ENCODE measurements at regions not wholly inside any gene's neighbourhood (a gene's known extent, or its start where the extent isn't known, plus 50 kb on each side); places are given as distances from the start of the nearest gene placed in this dataset.
A peak's percentile ranks its signal among the peaks of the same experiment; 100 is the strongest.

- Mint-ChIP-seq H3K36me3 (ENCODE audit: low read depth) (no peaks in the 10 kb centered on the region), H3K27ac (no peak overlapping the region), H3K4me1 (no peaks in the 10 kb centered on the region), H3K9me3 (peaks cover 3% of the 10 kb centered on the region), H3K4me3 (no peak overlapping the region), H3K27me3 (peaks cover 10% of the 10 kb centered on the region)
- no peak for ATAC-seq (replicated peaks)
Observed at GRCh38 chr5:75002271-75002670, 50.1 kb downstream of the GCNT4 start.

- H3K36me3 Mint-ChIP-seq (ENCODE audit: low read depth), result no peaks in the 10 kb centered on the region
- no peak overlapping the region for H3K4me3 Mint-ChIP-seq
- no peaks in the 10 kb centered on the region for H3K4me1 Mint-ChIP-seq
- peaks cover 3% of the 10 kb centered on the region for H3K9me3 Mint-ChIP-seq
- ATAC-seq (replicated peaks), result no peak
- peaks cover 13% of the 10 kb centered on the region for H3K27me3 Mint-ChIP-seq
- H3K27ac Mint-ChIP-seq, result no peak overlapping the region
Observed at GRCh38 chr5:74995926-74996325, 56.4 kb downstream of the GCNT4 start.

GRCh38 chr5:74994826-74995225, 57.5 kb downstream of the GCNT4 start:
- no peak overlapping the region for H3K27ac Mint-ChIP-seq
- no peak for ATAC-seq (replicated peaks)

GRCh38 chr5:74993743-74994142, 58.6 kb downstream of the GCNT4 start:
- H3K4me3 Mint-ChIP-seq, result no peak overlapping the region
- no peaks in the 10 kb centered on the region for H3K36me3 Mint-ChIP-seq (ENCODE audit: low read depth)
- H3K4me1 Mint-ChIP-seq, result no peaks in the 10 kb centered on the region
- ATAC-seq (replicated peaks), result no peak
- peaks cover 3% of the 10 kb centered on the region for H3K9me3 Mint-ChIP-seq
- H3K27me3 Mint-ChIP-seq, result peaks cover 10% of the 10 kb centered on the region
- H3K27ac Mint-ChIP-seq, result no peak overlapping the region

More at GRCh38 chr5:74994826-74995225, 57.5 kb downstream of the GCNT4 start:
- Mint-ChIP-seq H3K27me3 (peaks cover 15% of the 10 kb centered on the region), H3K4me3 (no peak overlapping the region), H3K9me3 (peaks cover 3% of the 10 kb centered on the region), H3K36me3 (ENCODE audit: low read depth) (no peaks in the 10 kb centered on the region), H3K4me1 (no peaks in the 10 kb centered on the region)

GRCh38 chr5:74992791-74993190, 59.6 kb downstream of the GCNT4 start:
- H3K36me3 Mint-ChIP-seq (ENCODE audit: low read depth), result no peaks in the 10 kb centered on the region
- peaks cover 10% of the 10 kb centered on the region for H3K27me3 Mint-ChIP-seq
- H3K4me1 Mint-ChIP-seq, result no peaks in the 10 kb centered on the region
- peaks cover 4% of the 10 kb centered on the region for H3K9me3 Mint-ChIP-seq
- ATAC-seq (replicated peaks), result no peak
- no peak overlapping the region for H3K27ac Mint-ChIP-seq
- no peak overlapping the region for H3K4me3 Mint-ChIP-seq

DNA sequence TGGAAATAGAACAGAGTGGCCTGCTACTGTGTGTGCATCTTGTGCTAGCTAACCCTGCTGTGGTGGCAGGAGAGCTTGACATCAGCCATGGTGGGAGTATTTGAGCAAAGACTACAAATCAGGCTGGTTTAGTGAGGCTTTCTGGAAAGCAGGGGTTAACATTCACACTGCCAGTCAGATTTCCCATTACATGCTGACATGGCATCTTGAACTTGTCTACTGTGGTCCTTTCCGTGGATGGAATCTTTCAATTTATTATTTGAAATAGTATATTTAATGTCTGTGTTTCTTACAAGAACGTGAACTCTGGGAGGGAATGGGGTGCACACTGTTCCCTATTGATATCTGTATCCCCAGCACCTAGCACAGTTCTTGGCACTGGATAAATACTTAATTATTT, 60.8 kb downstream of the GCNT4 start:
- Mint-ChIP-seq H3K36me3 (ENCODE audit: low read depth) (no peaks in the 10 kb centered on the region), H3K4me3 (no peak overlapping the region), H3K4me1 (no peaks in the 10 kb centered on the region), H3K27me3 (peaks cover 7% of the 10 kb centered on the region), H3K9me3 (peaks cover 4% of the 10 kb centered on the region), H3K27ac (no peak overlapping the region)
- no peak for ATAC-seq (replicated peaks)

DNA sequence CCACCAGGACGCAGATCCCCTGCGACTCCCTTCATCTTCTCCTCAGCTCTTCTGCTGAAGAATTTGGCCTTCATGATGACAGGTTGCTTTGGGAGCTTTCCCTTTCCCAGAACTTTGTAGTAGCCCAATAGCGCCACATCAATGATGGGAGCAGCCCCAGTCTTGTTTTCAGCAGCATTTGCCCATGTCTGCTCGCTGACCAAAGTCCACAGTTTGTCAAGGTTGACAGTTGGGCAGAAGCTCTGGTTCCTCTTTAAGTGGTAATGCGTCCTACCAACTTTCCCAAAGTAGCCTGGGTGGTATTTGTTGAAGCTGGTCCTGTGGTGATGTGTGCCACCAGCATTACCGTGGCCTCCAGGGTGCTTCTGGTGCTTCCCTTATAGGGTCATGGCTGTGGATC, 62.2 kb downstream of the GCNT4 start:
- Mint-ChIP-seq H3K4me1 (no peaks in the 10 kb centered on the region), H3K9me3 (peaks cover 4% of the 10 kb centered on the region), H3K27me3 (peaks cover 7% of the 10 kb centered on the region), H3K36me3 (ENCODE audit: low read depth) (no peaks in the 10 kb centered on the region), H3K4me3 (no peak overlapping the region), H3K27ac (no peak overlapping the region)
- ATAC-seq (replicated peaks), result no peak

DNA sequence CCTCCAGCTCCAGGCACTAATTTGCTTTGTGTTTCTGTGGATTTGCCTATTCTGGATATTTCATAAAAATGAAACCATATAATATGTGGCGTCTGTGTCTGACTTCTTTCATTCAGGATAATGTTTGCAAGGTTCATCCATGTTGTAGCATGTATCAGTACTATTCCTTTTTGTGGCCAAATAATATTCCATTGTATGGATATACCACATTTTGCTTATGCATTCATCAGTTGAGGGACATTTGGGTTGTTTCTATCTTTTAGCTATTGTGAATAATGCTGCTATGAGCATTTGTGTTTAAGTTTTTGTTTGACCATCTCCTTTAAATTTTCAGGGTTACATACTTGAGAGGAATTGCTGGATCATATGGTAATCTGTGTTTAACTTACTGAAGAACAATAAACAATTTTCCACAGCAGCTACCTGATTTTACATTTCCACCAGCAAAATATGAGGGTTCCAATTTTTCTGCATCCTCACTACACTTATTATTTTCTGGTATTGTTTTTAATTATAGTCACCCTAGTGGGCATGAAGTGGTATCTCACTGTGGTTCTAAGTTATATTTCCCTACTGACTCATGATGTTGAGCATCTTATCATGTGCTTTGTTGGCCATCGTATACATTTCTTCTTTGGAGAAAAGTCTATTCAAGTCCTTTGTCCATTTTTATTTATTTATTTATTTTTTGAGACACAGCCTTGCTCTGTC, 63.9 kb downstream of the GCNT4 start:
- H3K4me3 Mint-ChIP-seq, result no peak overlapping the region
- peaks cover 7% of the 10 kb centered on the region for H3K27me3 Mint-ChIP-seq
- ATAC-seq (replicated peaks), result no peak
- H3K4me1 Mint-ChIP-seq, result no peaks in the 10 kb centered on the region
- no peaks in the 10 kb centered on the region for H3K36me3 Mint-ChIP-seq (ENCODE audit: low read depth)
- no peak overlapping the region for H3K27ac Mint-ChIP-seq
- H3K9me3 Mint-ChIP-seq, result peaks cover 4% of the 10 kb centered on the region

DNA sequence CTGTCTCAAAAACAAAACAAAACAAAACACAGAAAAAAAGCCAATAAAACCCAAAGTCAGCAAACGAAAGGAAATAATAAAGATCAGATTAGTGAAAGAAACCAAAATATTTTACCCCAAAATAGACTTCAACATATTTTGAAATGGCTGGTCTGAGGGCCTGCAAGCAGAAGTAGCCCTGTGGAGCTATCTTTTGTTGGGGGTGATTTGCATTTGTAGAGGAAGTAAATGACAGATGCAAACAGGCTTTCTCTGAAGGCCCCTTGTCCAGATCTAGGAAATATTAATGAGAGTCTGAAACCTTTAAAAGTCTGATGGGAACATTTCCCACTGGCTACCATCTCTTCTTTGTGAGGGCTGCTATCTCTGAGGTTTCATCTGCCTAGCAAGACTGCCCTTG, 74.0 kb downstream of the GCNT4 start:
- peaks cover 7% of the 10 kb centered on the region for H3K9me3 Mint-ChIP-seq
- no peak for ATAC-seq (replicated peaks)
- H3K36me3 Mint-ChIP-seq (ENCODE audit: low read depth), result no peaks in the 10 kb centered on the region
- H3K27ac Mint-ChIP-seq, result no peak overlapping the region
- no peak overlapping the region for H3K4me3 Mint-ChIP-seq
- peaks cover 9% of the 10 kb centered on the region for H3K4me1 Mint-ChIP-seq
- peaks cover 3% of the 10 kb centered on the region for H3K27me3 Mint-ChIP-seq

DNA sequence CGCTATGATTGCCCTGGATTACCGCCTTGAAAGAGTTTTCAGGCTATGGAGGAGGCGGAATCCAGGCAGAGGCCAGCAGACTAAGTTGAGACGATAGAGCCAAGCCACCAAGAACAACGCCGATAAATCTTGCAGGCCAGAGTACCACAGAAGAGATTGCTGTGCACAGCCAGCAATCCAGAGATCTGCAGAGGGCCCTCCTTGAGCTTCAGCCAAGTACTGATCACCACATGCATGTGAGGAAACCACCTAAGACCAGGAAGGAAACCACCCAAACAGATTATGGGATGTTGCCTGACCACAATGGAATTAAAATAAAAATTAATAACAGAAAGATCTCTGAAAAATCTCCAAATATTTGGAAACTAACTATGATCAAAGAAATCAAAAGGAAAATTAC, 74.9 kb downstream of the GCNT4 start:
- Mint-ChIP-seq H3K27ac (no peak overlapping the region), H3K4me3 (no peak overlapping the region), H3K36me3 (ENCODE audit: low read depth) (no peaks in the 10 kb centered on the region), H3K9me3 (peaks cover 7% of the 10 kb centered on the region), H3K4me1 (peaks cover 9% of the 10 kb centered on the region), H3K27me3 (peaks cover 3% of the 10 kb centered on the region)
- no peak for ATAC-seq (replicated peaks)

DNA sequence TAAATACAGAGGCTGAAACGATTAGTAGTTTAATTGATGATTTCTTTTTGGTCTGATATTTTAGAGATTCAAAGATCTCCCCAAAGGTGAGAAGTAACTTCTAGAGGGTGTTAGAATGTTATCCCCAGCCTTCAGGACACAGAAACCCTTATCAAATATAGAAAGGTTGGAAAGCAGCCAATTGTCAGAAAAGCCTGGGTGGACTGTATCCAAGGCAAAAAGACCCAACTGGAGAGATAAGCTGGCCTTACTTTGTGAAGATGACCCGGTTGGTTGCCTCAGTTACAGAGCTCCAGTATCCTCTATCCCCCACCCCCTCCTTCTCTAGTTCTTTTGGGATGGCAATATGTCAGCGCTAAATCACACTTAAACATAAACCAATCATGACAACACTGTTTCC, 75.7 kb downstream of the GCNT4 start:
- peaks cover 9% of the 10 kb centered on the region for H3K4me1 Mint-ChIP-seq

GRCh38 chr5:74975582-74975981, 76.8 kb downstream of the GCNT4 start:
- ATAC-seq (replicated peaks), result no peak
- H3K4me1 Mint-ChIP-seq, result peaks cover 9% of the 10 kb centered on the region
- no peaks in the 10 kb centered on the region for H3K36me3 Mint-ChIP-seq (ENCODE audit: low read depth)
- H3K27ac Mint-ChIP-seq, result no peak overlapping the region
- H3K27me3 Mint-ChIP-seq, result peaks cover 3% of the 10 kb centered on the region
- H3K9me3 Mint-ChIP-seq, result peaks cover 7% of the 10 kb centered on the region
- no peak overlapping the region for H3K4me3 Mint-ChIP-seq

More for the DNA sequence above, 75.7 kb downstream of the GCNT4 start:
- Mint-ChIP-seq H3K9me3 (peaks cover 7% of the 10 kb centered on the region), H3K4me3 (no peak overlapping the region), H3K27me3 (peaks cover 3% of the 10 kb centered on the region), H3K36me3 (ENCODE audit: low read depth) (no peaks in the 10 kb centered on the region), H3K27ac (no peak overlapping the region)
- ATAC-seq (replicated peaks), result no peak

GRCh38 chr5:74974451-74975091, 77.8 kb downstream of the GCNT4 start:
- peak overlapping the region; percentile 35 for H3K4me3 Mint-ChIP-seq
- H3K9me3 Mint-ChIP-seq, result peaks cover 7% of the 10 kb centered on the region
- H3K36me3 Mint-ChIP-seq (ENCODE audit: low read depth), result no peaks in the 10 kb centered on the region
- H3K4me1 Mint-ChIP-seq, result peaks cover 9% of the 10 kb centered on the region
- peaks cover 3% of the 10 kb centered on the region for H3K27me3 Mint-ChIP-seq
- ATAC-seq (replicated peaks), result peak; percentile 92
- peak overlapping the region; percentile 65 for H3K27ac Mint-ChIP-seq

GRCh38 chr5:74973694-74974093, 78.7 kb downstream of the GCNT4 start:
- H3K27ac Mint-ChIP-seq, result peak overlapping the region; percentile 54

DNA sequence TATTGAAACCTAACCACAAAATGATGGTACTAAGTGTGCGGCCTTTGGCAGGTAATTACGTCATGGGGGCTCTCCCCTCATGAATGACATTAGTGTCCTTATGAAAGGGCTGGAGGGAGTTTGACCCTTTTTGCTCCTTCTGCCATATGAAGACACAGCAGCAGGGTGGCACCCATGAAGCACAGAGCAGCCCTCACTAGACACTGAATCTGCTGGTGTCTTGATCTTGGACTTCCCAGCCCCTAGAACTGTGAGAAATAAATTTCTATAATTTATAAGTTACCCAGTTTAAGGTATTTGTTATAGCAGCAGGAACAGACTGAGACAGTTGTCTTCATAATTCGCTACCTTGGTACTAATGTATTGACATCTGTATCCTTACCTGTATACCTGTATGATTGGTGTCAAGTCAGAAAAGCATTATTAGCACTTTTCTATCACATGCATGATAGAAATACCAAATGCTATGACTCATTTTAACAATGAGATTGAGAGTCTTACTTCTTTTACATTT, 80.4 kb downstream of the GCNT4 start:
- Mint-ChIP-seq H3K27me3 (peaks cover 7% of the 10 kb centered on the region), H3K9me3 (peaks cover 7% of the 10 kb centered on the region), H3K27ac (no peak overlapping the region), H3K4me1 (peaks cover 9% of the 10 kb centered on the region), H3K4me3 (no peak overlapping the region), H3K36me3 (ENCODE audit: low read depth) (no peaks in the 10 kb centered on the region)
- ATAC-seq (replicated peaks), result no peak

More at GRCh38 chr5:74973694-74974093, 78.7 kb downstream of the GCNT4 start:
- peaks cover 7% of the 10 kb centered on the region for H3K9me3 Mint-ChIP-seq
- H3K4me1 Mint-ChIP-seq, result peaks cover 9% of the 10 kb centered on the region
- ATAC-seq (replicated peaks), result no peak
- H3K36me3 Mint-ChIP-seq (ENCODE audit: low read depth), result no peaks in the 10 kb centered on the region
- peaks cover 3% of the 10 kb centered on the region for H3K27me3 Mint-ChIP-seq
- no peak overlapping the region for H3K4me3 Mint-ChIP-seq

Measured in activated T-helper 17 cell treated with anti-CD3 and anti-CD28 coated beads, Interleukin-2, amount 50 U/mL, for 72 hours (primary cell).